ENCODE measurements at regions not wholly inside any gene's neighbourhood (a gene's known extent, or its start where the extent isn't known, plus 50 kb on each side); places are given as distances from the start of the nearest gene placed in this dataset.

DNA sequence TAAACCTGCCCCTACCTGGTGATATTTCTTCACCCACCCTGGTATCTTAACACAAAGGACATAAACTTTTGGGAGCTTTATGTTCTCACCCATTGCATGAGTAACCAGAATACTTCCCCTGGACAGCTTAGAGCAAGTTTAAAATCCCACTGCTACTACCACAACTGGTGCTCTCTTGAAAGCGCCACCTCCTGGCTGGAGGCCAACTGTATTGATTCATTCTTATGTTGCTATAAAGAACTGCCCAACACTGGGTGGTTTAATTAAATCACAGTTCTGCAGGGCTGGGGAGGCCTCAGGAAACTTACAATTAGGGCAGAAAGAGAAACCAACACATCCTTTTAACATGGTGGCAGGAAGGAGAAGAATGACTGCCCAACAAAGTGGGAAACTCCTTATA, 592.4 kb downstream of the EPHA3 start:
- no peaks in the 10 kb centered on the region for H4K20me1 ChIP-seq (ENCODE audit: insufficient read depth)
- H3K27ac ChIP-seq: no peak overlapping the region
- H3K36me3 ChIP-seq (ENCODE audit: insufficient read depth): no peaks in the 10 kb centered on the region
- TF ChIP-seq, protein P1, sequence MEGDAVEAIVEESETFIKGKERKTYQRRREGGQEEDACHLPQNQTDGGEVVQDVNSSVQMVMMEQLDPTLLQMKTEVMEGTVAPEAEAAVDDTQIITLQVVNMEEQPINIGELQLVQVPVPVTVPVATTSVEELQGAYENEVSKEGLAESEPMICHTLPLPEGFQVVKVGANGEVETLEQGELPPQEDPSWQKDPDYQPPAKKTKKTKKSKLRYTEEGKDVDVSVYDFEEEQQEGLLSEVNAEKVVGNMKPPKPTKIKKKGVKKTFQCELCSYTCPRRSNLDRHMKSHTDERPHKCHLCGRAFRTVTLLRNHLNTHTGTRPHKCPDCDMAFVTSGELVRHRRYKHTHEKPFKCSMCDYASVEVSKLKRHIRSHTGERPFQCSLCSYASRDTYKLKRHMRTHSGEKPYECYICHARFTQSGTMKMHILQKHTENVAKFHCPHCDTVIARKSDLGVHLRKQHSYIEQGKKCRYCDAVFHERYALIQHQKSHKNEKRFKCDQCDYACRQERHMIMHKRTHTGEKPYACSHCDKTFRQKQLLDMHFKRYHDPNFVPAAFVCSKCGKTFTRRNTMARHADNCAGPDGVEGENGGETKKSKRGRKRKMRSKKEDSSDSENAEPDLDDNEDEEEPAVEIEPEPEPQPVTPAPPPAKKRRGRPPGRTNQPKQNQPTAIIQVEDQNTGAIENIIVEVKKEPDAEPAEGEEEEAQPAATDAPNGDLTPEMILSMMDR (conservative IDR thresholded peaks at IDR 0.05; ENCODE audit: low read depth, low read length): no peak
- H2AFZ ChIP-seq (ENCODE audit: low read depth): no peak overlapping the region
- no peaks in the 10 kb centered on the region for H3K27me3 ChIP-seq (ENCODE audit: insufficient read depth, low read depth)
- no peak overlapping the region for H3K4me2 ChIP-seq
- no peak overlapping the region for H3K4me3 ChIP-seq (IDR thresholded peaks at IDR 0.05; ENCODE audit: insufficient read depth, low read depth, low read length)
- H3K9ac ChIP-seq: no peak overlapping the region
- H3K79me2 ChIP-seq (ENCODE audit: insufficient read depth, low read depth): no peaks in the 10 kb centered on the region
- H3K4me1 ChIP-seq (ENCODE audit: low read depth, poor library complexity, severe bottlenecking): no peaks in the 10 kb centered on the region

DNA sequence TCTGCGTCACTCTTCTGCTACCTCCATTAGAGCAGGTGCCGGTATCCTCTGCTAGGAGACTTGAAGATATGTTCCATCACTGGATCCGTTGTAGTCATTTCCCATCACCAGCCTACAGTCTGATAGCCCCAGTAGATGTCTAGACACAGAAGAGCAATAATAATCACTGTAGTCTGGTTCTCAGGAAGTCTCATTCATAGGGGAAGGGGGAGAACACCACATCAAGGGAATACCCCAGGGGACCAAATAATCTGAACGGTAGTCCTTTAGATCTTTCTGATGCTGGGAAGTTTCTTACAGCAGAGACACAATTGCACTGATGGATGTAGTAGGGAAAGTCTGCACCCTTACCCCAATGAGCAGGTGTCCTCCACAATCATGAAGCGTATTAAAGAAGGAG, 595.0 kb downstream of the EPHA3 start:
- H4K20me1 ChIP-seq (ENCODE audit: insufficient read depth): no peaks in the 10 kb centered on the region
- H2AFZ ChIP-seq (ENCODE audit: low read depth): no peak overlapping the region
- H3K36me3 ChIP-seq (ENCODE audit: insufficient read depth): no peaks in the 10 kb centered on the region
- H3K4me3 ChIP-seq (IDR thresholded peaks at IDR 0.05; ENCODE audit: insufficient read depth, low read depth, low read length): no peak overlapping the region
- TF ChIP-seq, protein P1 (conservative IDR thresholded peaks at IDR 0.05; ENCODE audit: low read depth, low read length): no peak
- no peak overlapping the region for H3K4me2 ChIP-seq
- no peaks in the 10 kb centered on the region for H3K27me3 ChIP-seq (ENCODE audit: insufficient read depth, low read depth)
- no peaks in the 10 kb centered on the region for H3K79me2 ChIP-seq (ENCODE audit: insufficient read depth, low read depth)
- H3K27ac ChIP-seq: no peak overlapping the region
- H3K4me1 ChIP-seq (ENCODE audit: low read depth, poor library complexity, severe bottlenecking): no peaks in the 10 kb centered on the region
- no peak overlapping the region for H3K9ac ChIP-seq

DNA sequence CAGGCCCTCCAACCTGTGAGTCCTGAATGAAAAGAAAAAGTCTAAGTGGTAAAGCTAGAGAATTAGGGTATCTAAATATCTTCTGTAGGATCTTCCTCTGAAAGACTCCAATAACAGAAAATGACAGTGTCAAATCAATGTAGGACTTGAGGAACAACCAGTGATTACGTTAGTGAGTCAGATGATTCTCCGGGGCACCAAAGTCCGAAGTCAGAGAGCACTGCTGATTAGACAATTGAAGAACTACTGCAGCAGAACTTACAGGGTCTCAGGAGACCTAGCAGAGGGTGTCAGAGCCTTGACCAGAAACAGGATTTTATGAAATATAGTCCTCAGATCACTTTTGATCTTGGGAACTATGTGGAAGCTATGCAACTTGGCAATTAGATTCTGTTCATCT, 605.8 kb downstream of the EPHA3 start:
- Histone ChIP-seq H3K27ac (no peak overlapping the region), H3K79me2 (ENCODE audit: insufficient read depth, low read depth) (no peaks in the 10 kb centered on the region), H3K4me3 (IDR thresholded peaks at IDR 0.05; ENCODE audit: insufficient read depth, low read depth, low read length) (no peak overlapping the region), H3K27me3 (ENCODE audit: insufficient read depth, low read depth) (no peaks in the 10 kb centered on the region), H3K9ac (no peak overlapping the region), H3K36me3 (ENCODE audit: insufficient read depth) (no peaks in the 10 kb centered on the region), H4K20me1 (ENCODE audit: insufficient read depth) (no peaks in the 10 kb centered on the region), H3K4me1 (ENCODE audit: low read depth, poor library complexity, severe bottlenecking) (no peaks in the 10 kb centered on the region), H2AFZ (ENCODE audit: low read depth) (no peak overlapping the region), H3K4me2 (no peak overlapping the region)
- TF ChIP-seq, protein P1 (conservative IDR thresholded peaks at IDR 0.05; ENCODE audit: low read depth, low read length): no peak

DNA sequence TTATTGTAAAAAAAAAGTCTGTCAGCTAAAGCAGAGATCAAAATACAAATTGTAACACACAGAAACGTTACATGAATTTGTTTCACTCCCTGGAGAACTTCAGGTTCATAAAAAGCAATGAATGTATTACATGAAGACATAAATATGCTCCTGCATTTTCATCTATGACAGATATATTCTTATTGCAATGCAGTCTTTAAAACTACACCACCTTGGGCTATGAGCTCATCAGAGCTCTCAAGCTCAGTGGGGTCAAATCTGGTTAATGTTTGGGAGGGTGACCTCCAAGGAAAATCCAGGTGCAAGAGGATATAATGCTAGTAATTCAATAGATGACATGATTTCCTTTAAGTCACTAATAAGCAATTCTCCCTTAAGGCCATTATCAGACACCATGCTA, 606.8 kb downstream of the EPHA3 start:
- TF ChIP-seq, protein P1 (conservative IDR thresholded peaks at IDR 0.05; ENCODE audit: low read depth, low read length): no peak
- no peak overlapping the region for H3K9ac ChIP-seq

More for the DNA sequence above, 606.8 kb downstream of the EPHA3 start:
- Histone ChIP-seq H3K4me2 (no peak overlapping the region), H4K20me1 (ENCODE audit: insufficient read depth) (no peaks in the 10 kb centered on the region), H3K27ac (no peak overlapping the region), H2AFZ (ENCODE audit: low read depth) (no peak overlapping the region), H3K4me3 (IDR thresholded peaks at IDR 0.05; ENCODE audit: insufficient read depth, low read depth, low read length) (no peak overlapping the region), H3K27me3 (ENCODE audit: insufficient read depth, low read depth) (no peaks in the 10 kb centered on the region), H3K36me3 (ENCODE audit: insufficient read depth) (no peaks in the 10 kb centered on the region), H3K4me1 (ENCODE audit: low read depth, poor library complexity, severe bottlenecking) (no peaks in the 10 kb centered on the region), H3K79me2 (ENCODE audit: insufficient read depth, low read depth) (no peaks in the 10 kb centered on the region)

All from KMS-11 (cell line).